ENCODE measurements at regions not wholly inside any gene's neighbourhood (a gene's known extent, or its start where the extent isn't known, plus 50 kb on each side); places are given as distances from the start of the nearest gene placed in this dataset.

DNA sequence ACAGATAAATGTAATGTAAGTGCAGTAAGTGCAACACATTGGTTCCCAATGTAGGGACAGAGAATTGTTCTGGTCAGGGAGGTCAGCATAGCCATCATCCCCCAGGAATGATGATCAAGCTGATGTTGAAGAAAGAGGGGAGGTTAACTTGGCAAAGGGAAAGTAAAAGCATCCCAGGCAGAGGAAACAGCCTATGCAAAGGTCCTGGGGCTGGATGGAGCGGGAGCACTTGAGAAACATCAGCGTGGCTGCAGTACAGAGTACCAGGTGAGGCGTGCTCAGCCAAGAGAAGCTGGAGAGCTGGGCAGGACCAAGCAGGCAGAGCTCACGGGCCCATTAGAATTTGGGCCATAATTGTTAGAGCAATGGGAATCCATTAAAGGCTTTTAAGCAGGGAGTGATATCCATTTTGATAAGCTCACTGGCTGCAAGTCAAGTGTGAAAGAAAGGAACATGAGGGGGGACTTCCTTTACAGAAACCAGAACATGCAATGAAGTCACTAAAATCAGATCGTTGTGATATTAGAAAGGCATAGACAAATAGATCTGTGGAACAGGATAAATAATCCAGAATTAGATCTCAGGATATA, 50.1 kb upstream of the HAND1 start:
- TF ChIP-seq POLR2A (IDR thresholded peaks at IDR 0.05; ENCODE audit: low read depth, low read length): no peak
- TF ChIP-seq POLR2AphosphoS5 (IDR thresholded peaks at IDR 0.05; ENCODE audit: low read depth, low read length): no peak
- TF ChIP-seq TAF1 (IDR thresholded peaks at IDR 0.05; ENCODE audit: low read depth, low read length): no peak
